ENCODE measurements at regions not wholly inside any gene's neighbourhood (a gene's known extent, or its start where the extent isn't known, plus 50 kb on each side); places are given as distances from the start of the nearest gene placed in this dataset.

- Histone ChIP-seq H3K4ac (ENCODE audit: low read depth, low read length) (no peak overlapping the region), H3K4me1 (ENCODE audit: insufficient read depth, low read length) (no peaks in the 10 kb centered on the region), H3K79me2 (ENCODE audit: insufficient read depth, low read length) (no peaks in the 10 kb centered on the region), H3K9ac (ENCODE audit: extremely low read depth, insufficient read length, low read length) (no peak overlapping the region), H3K9me3 (ENCODE audit: control insufficient read depth, low read depth, low read length) (no peaks in the 10 kb centered on the region), H3T11ph (ENCODE audit: low read length) (no peak overlapping the region), H4K91ac (ENCODE audit: insufficient read length, low read depth, low read length) (no peak overlapping the region), H3K56ac (ENCODE audit: insufficient read length, low read depth, low read length) (no peak overlapping the region), H3K27me3 (ENCODE audit: insufficient read depth, low read length) (no peaks in the 10 kb centered on the region), H3K18ac (ENCODE audit: insufficient read length, low read depth, low read length) (no peak overlapping the region), H2BK12ac (ENCODE audit: insufficient read length, low read depth, low read length) (no peak overlapping the region), H3K23ac (ENCODE audit: insufficient read length, low read depth, low read length) (no peak overlapping the region), H3K4me2 (ENCODE audit: insufficient read depth, insufficient read length, low read length) (no peak overlapping the region), H3K79me1 (ENCODE audit: insufficient read depth, low read depth, low read length, poor library complexity, severe bottlenecking) (no peaks in the 10 kb centered on the region), H3K23me2 (ENCODE audit: insufficient read length, low read depth, low read length, poor library complexity, severe bottlenecking) (no peaks in the 10 kb centered on the region), H4K8ac (replicated peaks; ENCODE audit: insufficient read length, low read depth, low read length) (no peak overlapping the region), H2BK5ac (ENCODE audit: insufficient read length, low read length) (no peak overlapping the region), H3K14ac (ENCODE audit: insufficient read depth, low read length) (no peak overlapping the region), H4K5ac (ENCODE audit: insufficient read length, low read depth, low read length) (no peak overlapping the region), H2BK15ac (ENCODE audit: low read depth, low read length) (no peak overlapping the region), H2BK120ac (ENCODE audit: low read depth, low read length, poor library complexity, severe bottlenecking) (no peak overlapping the region), H4K20me1 (ENCODE audit: control insufficient read depth, insufficient read depth, insufficient read length) (no peaks in the 10 kb centered on the region), H2AFZ (ENCODE audit: low read length) (no peak overlapping the region), H2BK20ac (ENCODE audit: low read depth, low read length, poor library complexity, severe bottlenecking) (no peak overlapping the region), H3K27ac (ENCODE audit: insufficient read length, low read depth, low read length) (no peak overlapping the region), H2AK5ac (ENCODE audit: insufficient read length, low read length) (no peak overlapping the region)
- no peak for DNase-seq
- H3K4me3 Mint-ChIP-seq = no peak overlapping the region
- H3K9me3 Mint-ChIP-seq = peaks cover 2 to 5% of the 10 kb centered on the region in 2 experiments; a peak in 2 of 5 replicates
- no CpG with 5 or more reads among the region's 9 CpGs for WGBS (ENCODE audit: extremely low coverage, insufficient read length, low lambda C conversion rate)
- H3K27ac Mint-ChIP-seq = no peak overlapping the region; a peak in 1 of 7 replicates
- peaks cover 0 to 4% (median 0%) of the 10 kb centered on the region in 3 experiments; a peak in 2 of 7 replicates for H3K36me3 Mint-ChIP-seq (ENCODE audit: insufficient read depth in 1 of 3, low read depth in 3 of 3)
- no peak for TF ChIP-seq CTCF (conservative IDR thresholded peaks at IDR 0.05)
- no peaks in the 10 kb centered on the region; the same call in 1 of the 2 replicates for H3K27me3 Mint-ChIP-seq (ENCODE audit: low read depth)
- peaks cover 5% of the 10 kb centered on the region in 2 experiments for H3K4me1 Mint-ChIP-seq
Observed at GRCh38 chr4:152248347-152248746, 287.5 kb downstream of the FBXW7 start.
